ENCODE measurements at regions not wholly inside any gene's neighbourhood (a gene's known extent, or its start where the extent isn't known, plus 50 kb on each side); places are given as distances from the start of the nearest gene placed in this dataset.

DNA sequence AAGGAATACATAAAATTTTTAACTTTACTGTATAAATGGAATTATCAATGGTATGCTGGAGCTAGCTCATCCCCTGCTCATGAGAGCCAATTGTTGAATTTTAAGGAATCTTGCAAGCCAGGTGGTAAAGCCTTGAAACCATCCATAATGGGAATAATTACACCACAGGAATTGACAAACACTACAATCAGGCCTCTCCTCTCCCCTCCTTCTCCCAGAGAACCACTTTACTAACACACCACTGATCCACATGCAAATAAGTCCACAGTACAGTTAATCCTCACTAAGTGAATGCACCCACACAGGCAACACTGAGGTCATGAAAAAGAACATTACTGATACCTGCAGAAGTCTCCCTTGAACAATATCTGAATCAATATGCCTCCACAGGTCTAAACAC lies 140.5 kb downstream of the KLF12 start:
- TF ChIP-seq POLR2A (IDR thresholded peaks at IDR 0.05; ENCODE audit: low read length): no peak
- TF ChIP-seq GATA1 (IDR thresholded peaks at IDR 0.05; ENCODE audit: low read depth, low read length): no peak
